ENCODE measurements at regions not wholly inside any gene's neighbourhood (a gene's known extent, or its start where the extent isn't known, plus 50 kb on each side); places are given as distances from the start of the nearest gene placed in this dataset.

DNA sequence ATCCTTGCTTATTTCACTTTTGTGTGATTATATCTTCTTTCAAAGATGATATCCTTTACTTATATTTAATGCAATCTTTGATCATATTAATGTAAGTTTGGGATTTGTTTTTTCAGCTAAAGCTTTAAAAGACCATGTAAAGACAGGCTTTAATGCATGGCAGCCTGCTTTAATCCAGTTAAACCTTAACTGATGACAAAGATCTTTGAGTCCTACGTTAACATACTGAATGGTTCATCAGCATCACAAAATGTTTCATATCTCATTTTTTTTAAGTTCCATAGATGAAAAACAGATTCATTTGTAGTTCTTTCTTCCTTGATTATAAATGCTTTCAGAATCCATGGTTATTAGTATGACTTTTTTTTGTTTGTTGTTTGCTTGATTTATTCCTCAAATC is 1102.8 kb downstream of the FSTL5 start:
- no peak overlapping the region for H3K4me2 ChIP-seq (ENCODE audit: low read length)
- H4K20me1 ChIP-seq (ENCODE audit: insufficient read depth), result no peaks in the 10 kb centered on the region
- no peaks in the 10 kb centered on the region for H3K27me3 ChIP-seq (ENCODE audit: insufficient read depth, low read depth, low read length)
- H3K4me3 ChIP-seq (ENCODE audit: low read length), result no peak overlapping the region
- no peaks in the 10 kb centered on the region for H3K9me3 ChIP-seq (ENCODE audit: low read length)
- H3K36me3 ChIP-seq (ENCODE audit: insufficient read depth, low read length), result no peaks in the 10 kb centered on the region
- H2AFZ ChIP-seq (ENCODE audit: low read depth, low read length), result no peak overlapping the region
- no peak overlapping the region for H3K9ac ChIP-seq (ENCODE audit: low read length)
- H3F3A ChIP-seq (ENCODE audit: insufficient read depth, low read length, poor library complexity, severe bottlenecking), result no peaks in the 10 kb centered on the region
- H3K79me2 ChIP-seq (replicated peaks; ENCODE audit: insufficient read depth, low read length), result no peaks in the 10 kb centered on the region
- H3K9me2 ChIP-seq (ENCODE audit: insufficient read depth, low read length), result no peaks in the 10 kb centered on the region
- no peak for TF ChIP-seq TAF1 (IDR thresholded peaks at IDR 0.05; ENCODE audit: low read depth)
- TF ChIP-seq, protein P1, sequence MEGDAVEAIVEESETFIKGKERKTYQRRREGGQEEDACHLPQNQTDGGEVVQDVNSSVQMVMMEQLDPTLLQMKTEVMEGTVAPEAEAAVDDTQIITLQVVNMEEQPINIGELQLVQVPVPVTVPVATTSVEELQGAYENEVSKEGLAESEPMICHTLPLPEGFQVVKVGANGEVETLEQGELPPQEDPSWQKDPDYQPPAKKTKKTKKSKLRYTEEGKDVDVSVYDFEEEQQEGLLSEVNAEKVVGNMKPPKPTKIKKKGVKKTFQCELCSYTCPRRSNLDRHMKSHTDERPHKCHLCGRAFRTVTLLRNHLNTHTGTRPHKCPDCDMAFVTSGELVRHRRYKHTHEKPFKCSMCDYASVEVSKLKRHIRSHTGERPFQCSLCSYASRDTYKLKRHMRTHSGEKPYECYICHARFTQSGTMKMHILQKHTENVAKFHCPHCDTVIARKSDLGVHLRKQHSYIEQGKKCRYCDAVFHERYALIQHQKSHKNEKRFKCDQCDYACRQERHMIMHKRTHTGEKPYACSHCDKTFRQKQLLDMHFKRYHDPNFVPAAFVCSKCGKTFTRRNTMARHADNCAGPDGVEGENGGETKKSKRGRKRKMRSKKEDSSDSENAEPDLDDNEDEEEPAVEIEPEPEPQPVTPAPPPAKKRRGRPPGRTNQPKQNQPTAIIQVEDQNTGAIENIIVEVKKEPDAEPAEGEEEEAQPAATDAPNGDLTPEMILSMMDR (IDR thresholded peaks at IDR 0.05; ENCODE audit: poor library complexity, severe bottlenecking), result no peak
- no peak for TF ChIP-seq MXI1 (conservative IDR thresholded peaks at IDR 0.05; ENCODE audit: poor library complexity, severe bottlenecking)
- TF ChIP-seq SMC3 (conservative IDR thresholded peaks at IDR 0.05; ENCODE audit: poor library complexity), result no peak
- TF ChIP-seq, protein P2, sequence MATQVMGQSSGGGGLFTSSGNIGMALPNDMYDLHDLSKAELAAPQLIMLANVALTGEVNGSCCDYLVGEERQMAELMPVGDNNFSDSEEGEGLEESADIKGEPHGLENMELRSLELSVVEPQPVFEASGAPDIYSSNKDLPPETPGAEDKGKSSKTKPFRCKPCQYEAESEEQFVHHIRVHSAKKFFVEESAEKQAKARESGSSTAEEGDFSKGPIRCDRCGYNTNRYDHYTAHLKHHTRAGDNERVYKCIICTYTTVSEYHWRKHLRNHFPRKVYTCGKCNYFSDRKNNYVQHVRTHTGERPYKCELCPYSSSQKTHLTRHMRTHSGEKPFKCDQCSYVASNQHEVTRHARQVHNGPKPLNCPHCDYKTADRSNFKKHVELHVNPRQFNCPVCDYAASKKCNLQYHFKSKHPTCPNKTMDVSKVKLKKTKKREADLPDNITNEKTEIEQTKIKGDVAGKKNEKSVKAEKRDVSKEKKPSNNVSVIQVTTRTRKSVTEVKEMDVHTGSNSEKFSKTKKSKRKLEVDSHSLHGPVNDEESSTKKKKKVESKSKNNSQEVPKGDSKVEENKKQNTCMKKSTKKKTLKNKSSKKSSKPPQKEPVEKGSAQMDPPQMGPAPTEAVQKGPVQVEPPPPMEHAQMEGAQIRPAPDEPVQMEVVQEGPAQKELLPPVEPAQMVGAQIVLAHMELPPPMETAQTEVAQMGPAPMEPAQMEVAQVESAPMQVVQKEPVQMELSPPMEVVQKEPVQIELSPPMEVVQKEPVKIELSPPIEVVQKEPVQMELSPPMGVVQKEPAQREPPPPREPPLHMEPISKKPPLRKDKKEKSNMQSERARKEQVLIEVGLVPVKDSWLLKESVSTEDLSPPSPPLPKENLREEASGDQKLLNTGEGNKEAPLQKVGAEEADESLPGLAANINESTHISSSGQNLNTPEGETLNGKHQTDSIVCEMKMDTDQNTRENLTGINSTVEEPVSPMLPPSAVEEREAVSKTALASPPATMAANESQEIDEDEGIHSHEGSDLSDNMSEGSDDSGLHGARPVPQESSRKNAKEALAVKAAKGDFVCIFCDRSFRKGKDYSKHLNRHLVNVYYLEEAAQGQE (IDR thresholded peaks at IDR 0.05; ENCODE audit: borderline replicate concordance), result no peak
- no peak for TF ChIP-seq EZH2 (IDR thresholded peaks at IDR 0.05; ENCODE audit: borderline replicate concordance, insufficient read depth, low read length, poor library complexity, severe bottlenecking)
- no peak for TF ChIP-seq RAD21 (conservative IDR thresholded peaks at IDR 0.05)
- TF ChIP-seq POLR2AphosphoS5 (IDR thresholded peaks at IDR 0.05), result no peak
- no peak for TF ChIP-seq EP300 (conservative IDR thresholded peaks at IDR 0.05; ENCODE audit: poor library complexity, severe bottlenecking)
- no peak overlapping the region for H3K27ac ChIP-seq (ENCODE audit: low read length)

All from neural cell (in vitro differentiated cells).